Mucosa of descending colon (tissue), 3 donors: ENCODE measurements at regions not wholly inside any gene's neighbourhood (a gene's known extent, or its start where the extent isn't known, plus 50 kb on each side); places are given as distances from the start of the nearest gene placed in this dataset.

Experiments used
- ATAC-seq: fragments of 200-7000 bp; cut with Tn5 transposase; one replicate; pipeline ENCODE4 v1.9.1; 2020; ENCODE audit warnings: mild to moderate bottlenecking, moderate library complexity
- DNase-seq, 3 donors: peaks; one replicate each; pipeline ENCODE4 v3.0.0-alpha.2; 2020
- H3K36me3 ChIP-seq: fragments of 200-600 bp; one replicate; pipeline ENCODE4 v1.8.0; 2021; ENCODE audit warnings: low read depth, mild to moderate bottlenecking
- H3K4me1 ChIP-seq: fragments of 200-600 bp; one replicate; pipeline ENCODE4 v1.8.0; 2021; ENCODE audit warnings: low read depth, mild to moderate bottlenecking
- H3K4me3 ChIP-seq: fragments of 200-600 bp; one replicate; pipeline ENCODE4 v1.8.0; 2021; ENCODE audit warnings: mild to moderate bottlenecking
- H3K9me3 ChIP-seq: fragments of 200-600 bp; one replicate; pipeline ENCODE4 v1.8.0; 2021; ENCODE audit warnings: mild to moderate bottlenecking
- intact Hi-C, 2 donors: fragments of 100-400 bp; cut with DNase I in 1 of 2; cut with micrococcal nuclease in 1 of 2; formaldehyde crosslinking; loops; one replicate each; pipeline versions ENCODE4 v1.11.0 to v1.11.1; 2022; cut with DNase I, micrococcal nuclease
- TF ChIP-seq, protein P1 (sequence below): fragments of 200-600 bp; IDR thresholded peaks from one replicate; pipeline ENCODE4 v1.8.0; 2022; ENCODE audit warnings: antibody characterized with exemption, mild to moderate bottlenecking
- donor health status: DM: no; HTN: no; CAD: no; lungs with moderate emphysema.
- donor health status: DM: no; HTN: no; CAD: no.
- donor health status: DM: no; HTN: yes; CAD: no.

DNA sequence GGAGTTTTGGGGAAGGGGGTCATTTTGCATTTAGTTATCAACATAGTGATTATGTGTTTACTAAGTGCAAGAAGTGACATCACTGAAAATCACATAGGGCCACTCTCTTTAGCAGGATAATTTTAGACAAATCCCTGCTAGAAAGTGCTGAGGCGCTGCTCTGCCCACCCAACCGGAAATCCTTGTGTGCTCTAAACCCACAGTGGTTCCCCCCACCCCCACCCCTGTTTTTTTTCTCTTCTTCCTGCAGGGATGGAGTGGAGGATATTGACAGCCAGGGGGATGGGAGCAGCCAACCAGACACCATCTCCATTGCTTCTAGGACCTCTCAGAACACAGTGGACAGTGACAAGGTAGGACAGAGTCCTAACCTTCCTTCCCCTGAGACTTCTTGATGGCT lies 234.2 kb upstream of the UMPS start:
- intact Hi-C loops: no loop called here
- ATAC-seq: no peak

DNA sequence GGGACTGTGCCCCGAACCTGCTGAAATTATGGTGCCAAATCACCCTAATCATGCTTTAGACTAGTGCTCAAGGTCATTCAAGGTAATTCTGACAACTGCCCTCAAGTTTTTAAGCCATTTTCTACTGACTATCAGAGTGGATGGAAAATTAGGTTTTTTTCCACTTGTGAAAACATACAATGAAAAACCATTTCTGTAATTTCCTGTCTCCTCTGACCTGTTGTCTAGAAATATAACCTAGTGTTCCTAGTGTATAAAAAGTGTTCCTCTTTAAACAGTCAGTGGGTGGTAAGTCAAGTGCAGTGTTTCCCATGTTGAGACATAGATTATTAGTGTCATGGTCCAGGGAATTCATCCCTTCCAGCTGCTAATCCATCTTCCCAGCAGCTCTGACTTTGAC lies 232.8 kb upstream of the UMPS start:
- TF ChIP-seq, protein P1, sequence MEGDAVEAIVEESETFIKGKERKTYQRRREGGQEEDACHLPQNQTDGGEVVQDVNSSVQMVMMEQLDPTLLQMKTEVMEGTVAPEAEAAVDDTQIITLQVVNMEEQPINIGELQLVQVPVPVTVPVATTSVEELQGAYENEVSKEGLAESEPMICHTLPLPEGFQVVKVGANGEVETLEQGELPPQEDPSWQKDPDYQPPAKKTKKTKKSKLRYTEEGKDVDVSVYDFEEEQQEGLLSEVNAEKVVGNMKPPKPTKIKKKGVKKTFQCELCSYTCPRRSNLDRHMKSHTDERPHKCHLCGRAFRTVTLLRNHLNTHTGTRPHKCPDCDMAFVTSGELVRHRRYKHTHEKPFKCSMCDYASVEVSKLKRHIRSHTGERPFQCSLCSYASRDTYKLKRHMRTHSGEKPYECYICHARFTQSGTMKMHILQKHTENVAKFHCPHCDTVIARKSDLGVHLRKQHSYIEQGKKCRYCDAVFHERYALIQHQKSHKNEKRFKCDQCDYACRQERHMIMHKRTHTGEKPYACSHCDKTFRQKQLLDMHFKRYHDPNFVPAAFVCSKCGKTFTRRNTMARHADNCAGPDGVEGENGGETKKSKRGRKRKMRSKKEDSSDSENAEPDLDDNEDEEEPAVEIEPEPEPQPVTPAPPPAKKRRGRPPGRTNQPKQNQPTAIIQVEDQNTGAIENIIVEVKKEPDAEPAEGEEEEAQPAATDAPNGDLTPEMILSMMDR: no peak
- no peaks in the 10 kb centered on the region for H3K4me1 ChIP-seq
- DNase-seq (no peak), ATAC-seq (no peak)
- no peaks in the 10 kb centered on the region for H3K9me3 ChIP-seq
- no peaks in the 10 kb centered on the region for H3K36me3 ChIP-seq
- intact Hi-C loops: no loop called here
- H3K4me3 ChIP-seq: no peak overlapping the region

More for the DNA sequence above, 234.2 kb upstream of the UMPS start:
- TF ChIP-seq, protein P1: no peak
- H3K4me1 ChIP-seq: no peaks in the 10 kb centered on the region
- H3K9me3 ChIP-seq: no peaks in the 10 kb centered on the region
- H3K36me3 ChIP-seq: no peaks in the 10 kb centered on the region
- H3K4me3 ChIP-seq: no peak overlapping the region
- DNase-seq: no peak

DNA sequence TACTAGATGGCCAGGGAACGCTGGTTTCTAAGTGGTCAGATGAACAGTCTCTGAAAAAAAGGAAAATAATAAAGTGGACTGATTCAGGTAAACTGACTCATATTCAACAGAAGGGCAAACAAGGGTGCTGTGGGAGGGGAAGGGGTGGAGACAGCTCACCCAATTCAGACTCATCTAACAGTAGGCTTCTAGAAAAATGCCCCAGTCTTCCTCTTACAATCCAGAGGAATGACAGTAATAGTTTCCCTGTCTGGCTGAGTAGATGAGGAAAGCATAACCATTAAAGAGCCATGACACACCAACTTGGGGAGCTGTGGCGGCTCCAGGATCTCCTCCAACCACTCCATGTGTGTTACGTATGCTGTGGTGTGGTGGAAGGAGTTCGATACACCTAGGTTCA lies 231.4 kb upstream of the UMPS start:
- H3K36me3 ChIP-seq: no peaks in the 10 kb centered on the region
- no peak overlapping the region for H3K4me3 ChIP-seq
- TF ChIP-seq, protein P1: no peak
- no peaks in the 10 kb centered on the region for H3K4me1 ChIP-seq
- no peak for DNase-seq
- no peaks in the 10 kb centered on the region for H3K9me3 ChIP-seq
- intact Hi-C loops: no loop called here
- no peak for ATAC-seq

DNA sequence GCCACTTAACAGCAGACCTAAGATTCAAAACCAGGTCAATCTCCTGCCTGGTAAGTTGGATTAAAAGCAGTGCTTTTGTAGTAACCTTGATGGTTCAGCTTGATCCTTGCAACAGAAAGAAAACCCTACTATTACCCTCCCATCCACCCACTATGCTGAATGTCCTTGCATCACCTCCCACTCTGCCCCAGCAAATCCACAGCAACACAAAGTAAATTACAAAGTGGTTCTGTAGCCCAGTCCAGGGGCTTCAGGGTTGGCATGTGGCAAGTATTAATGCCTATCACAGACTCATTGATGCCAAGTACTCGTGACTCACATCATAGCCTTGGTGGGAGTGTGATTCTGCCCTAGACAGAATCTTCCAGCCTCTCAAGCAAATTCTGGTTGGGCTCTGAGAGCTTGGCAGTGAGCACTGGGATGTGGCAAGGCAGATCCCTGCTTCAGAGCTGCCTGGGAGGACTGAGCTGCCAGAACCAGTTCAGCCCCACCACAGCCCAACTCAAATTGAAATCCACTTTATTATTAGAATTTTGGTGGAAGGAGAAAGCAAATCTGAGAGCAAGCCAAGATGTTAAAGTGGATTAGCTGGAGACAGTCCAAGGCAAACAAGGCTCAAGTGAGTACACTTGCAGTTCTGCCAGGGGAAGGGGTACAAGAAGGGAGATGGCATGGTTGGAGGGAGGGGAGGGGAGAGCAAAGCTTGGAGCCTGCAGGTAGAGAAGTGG lies 225.8 kb upstream of the UMPS start:
- intact Hi-C loops: no loop called here
- Histone ChIP-seq H3K9me3 (no peaks in the 10 kb centered on the region), H3K36me3 (no peaks in the 10 kb centered on the region), H3K4me1 (no peaks in the 10 kb centered on the region), H3K4me3 (no peak overlapping the region)
- ATAC-seq (no peak), DNase-seq (no peak)
- TF ChIP-seq, protein P1: no peak

DNA sequence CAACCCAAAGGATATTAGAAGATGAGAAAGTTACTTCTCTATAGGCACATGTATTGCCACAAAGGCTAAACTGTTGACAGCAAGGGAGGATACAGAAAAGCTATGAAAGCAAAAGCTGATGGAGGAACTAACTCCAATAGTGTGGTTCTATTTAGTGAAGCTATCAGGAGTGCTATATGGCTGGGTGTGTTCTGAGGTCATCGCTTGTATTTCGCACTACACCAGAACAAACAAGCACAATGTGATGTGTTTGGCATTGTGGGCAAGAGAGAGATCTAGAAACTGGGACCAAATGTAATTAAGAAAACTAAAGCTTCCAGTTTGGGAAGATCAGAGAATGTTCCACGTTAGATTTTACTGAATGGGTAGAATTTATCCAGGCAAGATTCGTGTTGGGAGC lies 220.4 kb upstream of the UMPS start:
- intact Hi-C loops: no loop called here
- Histone ChIP-seq H3K9me3 (no peaks in the 10 kb centered on the region), H3K4me3 (no peak overlapping the region), H3K4me1 (no peaks in the 10 kb centered on the region), H3K36me3 (no peaks in the 10 kb centered on the region)
- no peak for DNase-seq
- ATAC-seq: peak; percentile 74
- TF ChIP-seq, protein P1: no peak

DNA sequence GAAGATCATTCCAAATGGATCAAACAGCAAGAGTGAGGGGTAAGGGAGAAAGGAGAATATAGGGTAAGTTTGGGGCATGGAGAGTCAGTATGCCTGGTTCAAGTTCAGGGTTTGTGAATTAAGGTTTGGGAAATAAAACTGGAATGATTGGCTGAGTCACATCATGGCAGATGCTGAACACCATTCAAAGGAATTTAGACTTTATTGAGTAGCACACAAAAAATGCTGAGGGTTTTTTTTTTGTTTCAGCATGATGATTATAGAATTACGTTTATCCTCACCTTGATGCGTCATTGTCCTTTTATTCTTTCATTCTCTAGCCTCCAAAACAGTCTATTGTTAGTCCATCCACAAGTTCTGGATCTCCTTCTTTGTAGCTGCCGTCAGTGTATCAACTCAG lies 220.0 kb upstream of the UMPS start:
- Histone ChIP-seq H3K4me3 (no peak overlapping the region), H3K36me3 (no peaks in the 10 kb centered on the region), H3K4me1 (no peaks in the 10 kb centered on the region), H3K9me3 (no peaks in the 10 kb centered on the region)
- TF ChIP-seq, protein P1: no peak
- ATAC-seq (no peak), DNase-seq (no peak)
- intact Hi-C loops: no loop called here
